CMK (cell line): ENCODE measurements at regions not wholly inside any gene's neighbourhood (a gene's known extent, or its start where the extent isn't known, plus 50 kb on each side); places are given as distances from the start of the nearest gene placed in this dataset.

Experiments used
- DNase-seq: peaks from one replicate; pipeline ENCODE4 v3.0.0-alpha.2; 2010; ENCODE audit warnings: low read depth

DNA sequence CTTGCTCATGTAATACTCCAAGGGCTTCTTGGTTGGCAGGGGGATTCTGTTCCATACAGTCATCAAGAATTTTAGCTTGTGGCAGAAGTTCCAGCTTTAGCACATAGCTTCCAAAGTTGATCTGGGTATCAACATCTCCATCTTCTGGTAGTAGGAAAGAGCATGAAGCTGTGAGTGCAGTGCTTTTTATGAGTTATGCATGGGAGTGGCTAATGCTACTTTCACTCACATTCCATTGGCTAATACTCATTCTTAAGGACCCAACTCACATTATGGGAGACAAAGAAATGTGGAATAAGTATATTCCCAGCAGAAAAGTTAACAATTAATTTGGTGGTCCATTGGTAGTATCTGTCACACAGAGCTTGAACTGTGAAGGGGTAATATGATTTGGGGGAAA lies 194.2 kb upstream of the CHD1 start:
- no peak for DNase-seq

DNA sequence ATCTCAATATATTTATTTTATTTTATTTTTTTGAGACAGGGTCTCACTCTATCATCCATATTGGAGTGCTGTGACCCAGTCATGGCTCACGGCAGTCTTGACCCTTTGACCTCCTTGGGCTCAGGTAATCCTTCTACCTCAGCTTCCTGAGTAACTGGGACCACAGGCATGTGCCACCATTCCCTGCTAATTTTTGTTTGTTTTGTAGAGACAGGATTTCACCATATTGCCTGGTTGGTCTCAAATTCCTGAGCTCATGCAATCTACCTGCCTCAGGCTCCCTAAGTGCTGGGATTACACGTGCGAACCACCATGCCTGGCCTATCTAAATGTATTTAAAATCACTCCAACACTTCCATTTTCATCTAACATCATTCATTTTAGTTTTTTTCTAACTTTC lies 190.5 kb upstream of the CHD1 start:
- no peak for DNase-seq

DNA sequence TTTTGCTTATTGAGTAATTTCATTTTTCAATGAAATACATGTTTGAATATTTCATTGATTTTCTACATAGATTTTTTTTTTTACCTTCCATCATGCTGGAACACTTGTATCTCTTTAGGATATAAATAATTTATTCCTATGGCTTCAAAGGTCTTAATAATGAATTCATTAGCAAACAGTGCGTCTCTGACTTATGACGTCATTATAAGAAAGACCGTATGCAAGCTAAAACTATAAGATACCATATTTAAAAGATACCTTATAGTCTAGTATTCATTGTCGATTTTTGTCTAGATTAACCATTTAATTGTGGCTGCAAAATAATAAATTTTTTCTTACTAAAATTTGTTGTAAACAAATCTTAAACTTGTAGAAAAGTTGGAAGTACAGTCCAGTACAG lies 187.7 kb upstream of the CHD1 start:
- no peak for DNase-seq

DNA sequence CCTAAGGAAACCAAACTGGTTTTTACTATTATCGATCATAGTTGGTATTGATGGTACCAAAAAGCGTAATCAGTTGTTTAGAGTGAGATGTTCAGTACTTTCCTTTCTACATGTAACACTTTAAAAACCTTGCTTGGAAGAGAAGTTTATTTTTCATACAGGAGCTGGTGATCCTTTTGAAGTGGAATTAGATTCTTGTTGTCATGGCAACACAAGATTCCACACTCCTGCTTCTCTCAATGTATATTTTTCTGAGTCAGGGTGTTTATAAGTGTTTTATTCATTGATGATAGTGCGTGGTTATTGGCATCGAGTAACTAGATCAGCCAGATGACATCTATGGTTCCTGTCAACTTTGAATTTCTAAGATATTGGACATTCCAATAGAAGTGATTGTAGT lies 181.1 kb upstream of the CHD1 start:
- no peak for DNase-seq

DNA sequence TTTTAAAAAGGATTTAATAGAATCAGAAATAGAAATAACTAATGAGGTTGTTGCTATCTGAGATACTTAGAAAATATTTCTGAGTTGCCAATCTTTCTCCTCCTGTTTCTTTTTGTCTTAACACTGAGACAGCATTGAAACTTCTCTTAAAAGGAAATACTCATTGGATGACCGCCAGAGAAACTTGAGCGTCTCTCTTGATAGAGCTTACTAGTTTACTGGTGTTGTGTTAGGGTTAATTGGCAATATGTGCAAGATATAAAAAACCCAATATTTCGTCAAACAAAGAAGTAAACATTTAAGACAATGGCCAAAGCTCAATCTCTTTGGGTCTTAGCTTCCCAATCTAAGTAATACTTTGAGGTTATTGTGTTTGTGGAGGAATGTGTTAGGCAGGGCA lies 176.4 kb upstream of the CHD1 start:
- no peak for DNase-seq

DNA sequence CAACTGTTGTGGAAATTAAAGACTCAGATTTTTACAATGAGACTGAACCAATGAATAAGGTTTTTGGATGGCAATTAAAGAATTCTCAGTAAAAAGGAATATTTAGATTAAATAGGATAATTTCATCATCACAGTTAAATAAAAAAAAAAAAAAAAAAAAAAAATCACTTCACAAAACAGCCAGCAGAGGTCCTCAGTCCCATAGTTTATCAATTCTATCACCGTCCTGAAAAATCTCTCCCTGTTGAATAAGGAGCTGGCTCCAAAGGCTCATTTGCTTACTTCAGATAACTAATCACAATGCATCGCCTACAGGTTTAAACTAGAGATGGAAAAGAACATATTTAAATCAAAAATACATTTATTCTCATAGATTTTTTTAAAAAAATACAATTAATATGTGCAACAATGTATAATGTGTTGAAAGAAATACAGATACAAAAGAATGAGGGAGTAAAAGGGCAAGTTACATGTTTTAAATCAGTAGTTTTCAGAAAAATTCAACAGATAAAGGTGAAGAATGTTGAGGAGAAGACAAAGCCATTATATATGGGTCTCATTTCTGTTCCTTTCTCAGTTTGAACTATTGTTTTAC lies 175.8 kb upstream of the CHD1 start:
- DNase-seq, result no peak

DNA sequence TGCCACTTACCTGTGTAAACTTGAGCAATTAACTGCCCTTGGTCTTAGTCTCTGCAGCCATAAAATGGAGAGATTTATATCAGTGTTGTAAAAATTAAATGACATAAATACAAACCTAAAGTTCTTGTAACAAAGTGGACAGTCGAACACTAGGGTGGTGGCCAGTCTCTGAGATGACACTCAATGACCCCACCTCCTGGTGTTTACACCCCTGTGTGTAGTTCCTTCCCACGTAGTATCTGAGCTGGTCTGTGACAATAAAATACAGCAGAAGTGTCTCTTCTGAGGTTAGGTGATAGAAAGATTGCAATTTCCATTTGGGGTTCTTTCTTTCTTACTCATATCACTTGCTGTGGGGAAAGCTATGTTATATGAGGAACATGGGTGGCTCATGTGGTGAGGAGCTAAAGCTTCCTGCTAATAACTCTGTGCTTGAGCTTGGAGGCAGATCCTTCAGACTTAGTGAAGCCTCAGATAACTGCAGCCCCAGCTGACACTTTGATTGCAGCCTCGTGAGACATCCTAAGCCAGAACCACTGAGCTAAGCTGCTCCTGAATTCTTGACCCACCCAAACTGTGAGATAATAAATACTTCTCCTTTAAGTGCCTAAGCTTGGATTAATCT lies 173.4 kb upstream of the CHD1 start:
- no peak for DNase-seq

DNA sequence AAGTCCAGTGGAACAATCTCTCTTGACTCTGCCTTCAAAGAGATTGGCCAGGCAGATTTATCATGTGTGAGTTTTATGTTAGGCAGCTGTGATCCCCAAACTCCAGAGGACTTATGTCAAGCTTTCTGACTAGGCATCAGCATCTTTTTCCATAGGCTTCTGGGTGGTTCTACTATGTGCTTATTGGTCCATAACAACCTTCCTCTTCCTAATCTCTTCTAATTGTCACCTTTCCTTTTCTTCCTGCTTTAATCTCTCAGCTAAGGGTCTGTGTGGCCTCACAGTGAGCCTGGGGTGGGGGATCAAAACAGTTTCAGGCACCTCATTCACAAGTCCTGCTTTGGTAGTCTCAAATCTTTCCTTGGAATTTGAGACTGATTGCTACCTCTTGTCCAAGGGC lies 170.9 kb upstream of the CHD1 start:
- no peak for DNase-seq

DNA sequence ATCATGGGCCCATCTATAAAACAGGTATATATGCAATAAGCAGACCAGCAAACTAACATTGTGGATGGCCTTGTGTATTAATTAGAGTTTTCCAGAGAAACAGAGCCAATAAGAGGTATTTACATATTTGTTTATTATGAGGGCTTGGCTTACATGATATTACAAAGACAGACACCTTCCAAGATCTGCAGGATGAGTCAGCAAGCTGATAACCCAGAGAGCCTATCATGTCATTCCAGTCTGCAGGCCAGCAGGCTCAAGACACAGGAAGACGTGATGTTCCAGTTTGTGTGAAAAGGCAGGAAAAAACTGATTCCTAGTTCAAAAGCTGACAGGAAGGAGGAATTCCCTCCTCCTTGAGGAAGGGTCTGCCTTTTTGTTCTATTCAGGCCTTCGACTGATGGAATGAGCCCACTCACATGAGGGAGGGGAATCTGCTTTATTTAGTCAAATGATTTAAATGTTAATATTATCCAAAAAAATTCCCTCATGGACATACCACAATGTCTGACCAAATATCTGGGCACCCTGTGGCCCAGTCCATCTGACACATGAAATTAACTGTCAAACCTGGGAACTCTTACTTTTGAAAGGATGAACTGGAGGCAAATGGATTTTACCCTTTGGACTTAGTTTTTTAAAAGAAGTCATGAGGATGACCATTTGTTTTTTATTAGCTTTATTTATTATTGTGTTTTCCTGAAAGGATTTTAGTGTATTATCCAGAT lies 161.2 kb upstream of the CHD1 start:
- no peak for DNase-seq

DNA sequence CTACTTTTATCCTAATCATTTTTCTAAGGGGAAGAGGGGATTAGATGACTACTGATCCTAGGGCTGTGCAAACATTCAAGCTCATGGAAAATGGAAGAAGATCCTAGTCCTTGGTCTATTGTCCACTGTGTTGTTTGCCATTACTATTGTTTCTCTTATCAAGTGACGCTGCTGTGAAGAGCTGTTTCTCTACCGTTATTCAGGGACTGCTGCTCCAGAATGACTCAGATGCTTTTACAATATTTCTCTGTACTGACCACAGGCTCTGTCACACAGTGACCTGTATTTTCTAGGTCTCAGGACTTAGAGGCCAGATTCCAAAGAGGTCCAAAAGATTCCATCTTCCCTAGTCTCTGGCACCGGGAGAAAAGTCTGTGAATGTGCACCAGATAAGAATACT lies 159.5 kb upstream of the CHD1 start:
- no peak for DNase-seq

DNA sequence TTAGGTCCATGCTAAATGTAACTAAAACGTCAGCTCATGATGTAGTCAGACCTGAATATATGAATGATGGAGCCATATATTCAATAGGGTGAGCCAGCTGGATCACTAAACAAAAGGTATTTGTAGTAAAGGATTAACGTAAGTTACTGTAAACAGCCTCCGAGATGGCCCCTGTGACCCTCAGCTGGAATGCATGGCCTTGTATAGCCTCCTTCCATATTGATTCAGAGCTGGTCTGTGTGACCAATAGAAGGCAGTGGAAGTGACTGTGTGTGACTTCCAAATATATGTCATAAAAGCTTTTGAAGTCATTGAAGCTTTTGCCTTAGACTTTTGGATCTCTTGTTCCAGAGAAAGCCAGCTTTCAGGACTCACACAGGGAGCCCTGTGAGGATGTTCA lies 154.4 kb upstream of the CHD1 start:
- DNase-seq, result no peak

DNA sequence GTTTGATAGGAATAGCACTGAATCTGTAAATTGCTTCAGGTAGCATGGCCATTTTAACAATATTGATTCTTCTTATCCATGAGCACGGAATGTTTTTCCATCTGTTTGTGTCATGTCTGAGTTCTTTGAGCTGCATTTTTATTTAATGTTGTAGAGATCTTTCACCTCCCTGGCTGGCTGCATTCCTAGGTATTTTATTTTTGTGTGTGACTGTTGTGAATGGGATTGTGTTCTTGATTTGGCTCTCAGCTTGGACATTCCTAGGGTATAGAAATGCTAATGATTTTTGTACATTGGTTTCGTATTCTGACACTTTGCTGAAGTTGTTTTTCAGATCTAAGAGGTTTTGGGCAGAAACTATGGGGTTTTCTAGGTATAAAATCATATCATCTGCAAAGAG lies 152.9 kb upstream of the CHD1 start:
- DNase-seq, result no peak

DNA sequence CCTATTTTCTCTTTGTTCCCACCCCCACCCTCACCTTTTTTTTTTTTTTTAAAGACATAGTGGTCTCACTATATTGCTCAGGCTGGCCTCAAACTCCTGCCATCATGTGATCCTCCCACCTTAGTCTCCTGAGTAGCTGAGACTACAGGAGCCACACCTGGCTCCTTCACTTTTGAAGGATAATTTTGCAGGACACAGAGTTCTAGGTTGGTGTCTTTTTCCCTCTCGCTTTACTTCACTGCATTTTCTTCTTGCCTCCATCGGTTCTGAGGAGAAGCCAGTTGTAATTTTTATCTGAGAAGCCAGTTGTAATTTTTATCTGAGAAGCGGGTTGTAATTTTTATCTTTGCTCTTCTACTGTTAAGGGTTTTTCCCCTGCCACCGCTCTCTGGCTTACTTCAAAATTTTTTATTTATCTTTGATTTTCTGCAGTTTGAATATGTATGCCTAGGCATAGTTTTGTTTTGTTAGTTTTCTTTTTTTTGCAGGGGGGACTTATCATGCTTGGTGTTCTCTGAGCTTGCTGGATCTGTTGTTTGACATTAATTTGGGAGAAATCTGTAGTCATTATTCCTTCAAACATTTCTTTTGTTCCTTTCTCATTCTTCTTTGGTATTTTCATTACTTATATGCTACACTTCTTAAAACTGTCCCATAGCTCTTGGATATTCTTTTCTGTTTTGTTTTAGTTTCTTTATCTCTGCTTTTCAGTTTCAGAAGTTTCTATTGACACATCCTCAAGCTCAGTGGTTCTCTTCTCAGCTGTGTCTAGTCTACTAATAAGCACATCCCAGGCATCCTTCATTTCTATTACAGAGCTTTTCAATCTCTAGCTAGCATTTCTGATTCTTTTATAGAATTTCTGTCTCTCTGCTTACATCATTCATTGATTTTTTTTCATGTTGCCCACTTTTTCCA lies 148.2 kb upstream of the CHD1 start:
- peak; percentile 5 for DNase-seq

DNA sequence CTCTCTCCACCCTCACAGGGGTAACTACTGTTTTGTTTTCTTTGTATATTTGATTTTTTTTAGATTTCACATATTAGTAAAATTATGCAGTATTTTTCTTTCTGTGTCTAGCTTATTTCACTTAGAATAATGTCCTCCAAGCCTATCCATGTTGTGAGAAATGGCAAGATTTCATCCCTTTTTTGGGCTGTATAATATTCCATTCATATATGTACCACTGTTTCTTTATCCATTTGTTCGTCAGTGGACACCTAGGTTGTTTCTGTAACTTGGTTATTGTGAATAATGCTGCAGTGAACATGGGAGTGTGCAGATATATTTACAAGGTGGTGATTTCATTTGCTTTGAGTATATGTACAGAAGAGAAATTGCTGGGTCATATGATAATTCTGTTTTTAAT lies 144.0 kb upstream of the CHD1 start:
- no peak for DNase-seq

DNA sequence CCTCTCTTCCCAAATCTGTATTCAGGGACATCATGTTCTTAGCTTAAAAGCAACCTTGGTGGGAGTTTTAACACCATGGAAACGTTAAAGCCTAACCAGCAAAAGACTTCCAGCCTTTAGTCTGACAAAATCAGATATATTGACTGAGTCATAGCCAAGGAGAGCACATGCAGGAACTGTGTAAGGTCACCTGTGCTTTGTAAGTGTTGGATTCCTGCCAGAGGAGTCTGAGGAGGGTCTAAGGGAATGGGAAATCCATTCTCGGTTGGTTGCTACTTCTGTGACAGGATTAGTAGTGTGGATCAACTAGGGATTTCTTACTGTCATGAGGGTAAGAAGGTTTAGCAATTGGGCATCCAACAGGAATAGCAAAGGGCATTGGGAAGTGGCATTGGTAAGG lies 142.0 kb upstream of the CHD1 start:
- DNase-seq, result no peak

DNA sequence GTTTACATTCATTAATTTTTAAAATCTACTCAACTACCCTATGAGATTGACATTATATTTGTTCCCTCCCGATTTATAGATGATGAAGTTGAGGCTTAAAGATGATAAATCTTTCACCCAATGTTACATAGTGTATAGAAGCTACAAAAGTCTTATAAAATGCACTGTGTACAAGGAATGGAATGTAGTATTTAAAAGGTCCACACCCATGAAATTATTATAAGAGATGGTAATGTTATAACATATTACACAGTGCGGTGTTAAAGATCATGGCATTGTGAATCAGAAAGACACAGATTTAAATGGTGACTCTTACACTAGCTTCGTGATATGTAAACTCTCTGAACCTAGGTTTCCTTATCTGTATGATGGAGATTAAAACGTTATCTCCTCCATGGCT lies 141.6 kb upstream of the CHD1 start:
- no peak for DNase-seq

DNA sequence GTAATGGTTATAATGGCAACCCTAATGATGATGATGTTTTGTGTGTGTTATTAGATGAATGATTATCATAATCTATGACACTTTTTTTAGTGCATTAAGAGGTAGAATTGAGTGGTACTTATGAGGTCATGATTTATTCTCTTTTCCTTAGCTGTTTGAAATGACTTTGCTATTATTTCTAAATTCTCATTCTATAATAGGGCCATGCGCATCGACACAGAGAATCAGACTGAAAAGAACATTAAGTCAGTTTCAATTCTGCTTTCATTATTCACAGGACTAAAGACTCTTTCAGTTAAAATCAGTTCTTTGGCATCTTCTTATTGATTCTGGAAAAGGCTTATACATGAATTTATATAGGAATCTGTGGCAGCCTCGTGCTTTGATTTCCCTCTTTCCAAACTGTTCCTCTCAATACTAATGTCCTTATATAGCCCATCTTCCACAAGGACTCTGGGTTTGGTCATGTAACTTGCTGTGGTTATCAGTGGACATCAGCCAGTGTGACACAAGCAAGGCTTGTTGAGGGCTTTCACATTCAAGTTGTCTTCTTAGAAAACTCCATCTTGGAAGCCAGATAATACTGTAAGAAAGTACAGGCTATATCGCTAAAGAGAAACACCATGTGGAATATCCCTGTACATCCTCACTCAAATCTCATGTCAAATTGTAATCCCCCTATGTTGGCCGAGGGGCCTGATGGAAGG lies 140.3 kb upstream of the CHD1 start:
- DNase-seq, result no peak

DNA sequence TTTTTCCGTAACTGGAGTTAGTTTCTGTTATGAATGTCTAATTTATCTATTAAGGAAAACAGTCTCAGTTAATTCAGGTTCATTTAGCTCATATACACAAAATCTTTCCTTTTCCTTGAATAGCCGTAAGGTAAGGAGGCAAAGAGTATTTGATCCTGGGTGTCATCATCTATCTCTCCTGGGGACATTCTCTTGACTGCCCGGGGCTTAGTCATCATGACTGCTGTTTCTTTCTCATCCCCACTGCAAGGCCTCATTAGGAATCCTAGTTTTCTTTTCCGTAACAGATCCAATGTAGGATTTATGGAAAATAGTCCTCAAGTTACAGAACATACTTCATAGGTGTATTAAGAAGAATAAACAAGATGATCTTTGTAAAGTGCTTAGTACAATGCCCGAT lies 134.9 kb upstream of the CHD1 start:
- DNase-seq, result no peak

DNA sequence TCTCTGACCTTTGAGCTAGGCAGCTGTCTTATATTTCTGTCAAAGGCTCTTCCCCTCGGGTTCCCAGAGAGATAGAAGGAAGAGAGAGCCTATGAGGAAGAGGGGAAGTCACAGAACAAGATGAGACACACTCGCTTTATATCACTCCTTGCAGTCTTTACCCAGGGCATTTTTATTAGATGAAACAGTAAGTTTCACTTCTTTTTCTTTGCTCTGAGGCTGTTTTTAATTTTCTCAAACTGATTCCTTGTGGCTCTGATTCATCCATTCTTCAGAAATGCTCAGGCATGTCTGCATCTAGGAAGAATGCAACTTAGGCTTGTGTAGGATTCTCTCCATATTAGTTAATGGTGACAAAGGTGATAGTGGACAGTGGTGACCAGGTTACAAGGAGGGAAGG lies 132.9 kb upstream of the CHD1 start:
- DNase-seq, result no peak

DNA sequence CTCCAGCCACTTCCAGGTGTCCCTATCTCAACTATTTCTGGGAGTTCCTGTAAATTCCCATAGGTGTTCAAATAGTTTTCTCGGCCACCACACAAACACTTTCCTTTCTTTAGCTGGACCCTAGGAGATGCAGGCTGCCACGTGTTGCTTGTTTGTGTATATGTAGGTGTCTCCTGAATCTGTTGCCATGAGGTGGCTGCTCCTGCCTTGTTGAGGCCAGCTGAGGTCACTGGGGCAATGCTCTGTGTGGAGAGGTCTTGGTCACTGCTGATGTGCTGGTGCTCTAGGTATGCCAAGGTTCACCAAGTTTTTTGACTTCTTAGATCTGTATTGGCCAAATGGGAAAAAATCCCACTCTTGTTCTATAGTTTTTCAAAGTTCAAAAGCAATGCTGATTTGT lies 132.5 kb upstream of the CHD1 start:
- DNase-seq, result no peak

DNA sequence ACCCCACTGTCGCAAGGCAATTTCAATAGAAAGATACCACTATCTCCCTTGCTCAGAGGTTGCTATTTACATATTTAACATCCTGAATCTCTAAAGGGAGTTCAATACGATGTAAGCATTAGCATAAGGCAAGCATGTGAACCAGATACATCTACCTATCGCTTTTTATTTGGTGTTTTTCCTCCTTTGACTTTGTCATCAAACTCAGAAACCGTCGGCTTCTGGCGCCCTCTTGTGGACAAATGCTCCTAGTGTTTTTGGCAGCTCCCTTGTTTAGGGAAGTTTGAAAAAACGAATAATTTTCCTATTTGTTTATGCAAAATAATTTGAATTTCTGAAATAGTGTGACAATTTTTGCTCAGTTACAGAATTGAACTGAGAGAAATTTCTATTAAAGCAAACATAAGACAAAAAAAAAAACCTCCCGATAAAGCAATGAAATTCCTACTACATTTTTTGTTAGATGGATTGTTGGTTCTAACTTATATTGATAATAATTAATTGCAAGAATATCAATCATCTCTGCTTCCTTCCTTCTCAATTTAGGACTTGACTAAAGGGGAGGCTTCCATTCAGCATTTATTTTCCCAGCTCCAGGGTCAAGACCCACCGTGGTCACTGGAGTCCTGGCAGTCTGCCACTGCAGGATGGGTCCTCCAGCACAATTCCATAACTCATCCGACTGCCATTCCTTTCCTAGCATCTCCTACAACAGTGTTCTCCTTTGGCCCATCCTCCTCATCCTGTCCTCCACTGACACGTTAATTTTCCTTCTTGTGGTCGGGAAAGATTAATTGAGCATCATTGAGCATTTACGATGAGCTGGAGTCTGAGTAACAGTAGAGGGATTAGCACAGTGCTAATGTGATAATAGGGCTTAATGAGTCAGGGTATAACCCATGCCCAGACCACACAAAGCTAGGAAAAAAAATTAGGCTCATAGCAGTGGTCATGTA lies 131.8 kb upstream of the CHD1 start:
- DNase-seq, result peak; percentile 50
